SJCRH30 (cell line): ENCODE measurements at regions not wholly inside any gene's neighbourhood (a gene's known extent, or its start where the extent isn't known, plus 50 kb on each side); places are given as distances from the start of the nearest gene placed in this dataset.
"Not testable (repeated sequence)": the region's sequence is repeated elsewhere in the genome, so short reads cannot be mapped to it uniquely, and the experiment has no call there.

Experiments used
- DNase-seq, 2 experiments: peaks; one replicate each; pipeline ENCODE4 v3.0.0-alpha.2; 2015 to 2020
- H3K27ac ChIP-seq: fragments of 250-450 bp; sonication (Bioruptor Pico); 2 replicates; pipeline ENCODE4 v1.5.1; 2020; ENCODE audit warnings: mild to moderate bottlenecking, moderate library complexity
- H3K27me3 ChIP-seq: fragments of 250-450 bp; sonication (Bioruptor Pico); 2 replicates; pipeline ENCODE4 v1.5.1; 2020; ENCODE audit warnings: mild to moderate bottlenecking, moderate library complexity
- H3K36me3 ChIP-seq: fragments of 250-450 bp; sonication (Bioruptor Pico); 2 replicates; pipeline ENCODE4 v1.5.1; 2020; ENCODE audit warnings: mild to moderate bottlenecking, moderate library complexity
- H3K4me1 ChIP-seq: fragments of 250-450 bp; sonication (Bioruptor Pico); 2 replicates; pipeline ENCODE4 v1.5.1; 2020; ENCODE audit warnings: mild to moderate bottlenecking, moderate library complexity
- H3K4me3 ChIP-seq: fragments of 250-450 bp; sonication (Bioruptor Pico); 2 replicates; pipeline ENCODE4 v1.5.1; 2020; ENCODE audit warnings: mild to moderate bottlenecking, moderate library complexity
- H3K9me3 ChIP-seq: fragments of 250-450 bp; sonication (Bioruptor Pico); replicated peaks from 2 replicates; pipeline ENCODE4 v1.5.1; 2020; ENCODE audit warnings: mild to moderate bottlenecking, moderate library complexity

GRCh38 chr16:10294153-10294552 is 91.7 kb upstream of the ATF7IP2 start:
- not testable (repeated sequence) for DNase-seq

GRCh38 chr16:10296956-10297340 is 88.9 kb upstream of the ATF7IP2 start:
- DNase-seq: no peak
- Histone ChIP-seq H3K4me3 (no peak overlapping the region), H3K36me3 (no peaks in the 10 kb centered on the region), H3K27me3 (no peaks in the 10 kb centered on the region), H3K27ac (no peak overlapping the region), H3K9me3 (no peaks in the 10 kb centered on the region), H3K4me1 (no peaks in the 10 kb centered on the region)

More at GRCh38 chr16:10294153-10294552, 91.7 kb upstream of the ATF7IP2 start:
- H3K36me3 ChIP-seq, H3K27ac ChIP-seq, H3K4me3 ChIP-seq, H3K9me3 ChIP-seq, H3K4me1 ChIP-seq, H3K27me3 ChIP-seq: not testable (repeated sequence)

GRCh38 chr16:10297341-10298006 is 88.4 kb upstream of the ATF7IP2 start:
- Histone ChIP-seq H3K4me1 (no peaks in the 10 kb centered on the region), H3K27me3 (no peaks in the 10 kb centered on the region), H3K9me3 (no peaks in the 10 kb centered on the region), H3K4me3 (no peak overlapping the region), H3K36me3 (no peaks in the 10 kb centered on the region), H3K27ac (no peak overlapping the region)
- no peak for DNase-seq

GRCh38 chr16:10300905-10301304 is 85.0 kb upstream of the ATF7IP2 start:
- H3K4me3 ChIP-seq: no peak overlapping the region
- no peaks in the 10 kb centered on the region for H3K9me3 ChIP-seq
- no peaks in the 10 kb centered on the region for H3K27me3 ChIP-seq
- H3K4me1 ChIP-seq: no peaks in the 10 kb centered on the region
- H3K27ac ChIP-seq: no peak overlapping the region
- H3K36me3 ChIP-seq: no peaks in the 10 kb centered on the region
- no peak for DNase-seq

GRCh38 chr16:10301547-10301946 is 84.3 kb upstream of the ATF7IP2 start:
- DNase-seq, H3K4me1 ChIP-seq: not testable (repeated sequence)

GRCh38 chr16:10305912-10306311 is 79.9 kb upstream of the ATF7IP2 start:
- Histone ChIP-seq H3K36me3 (no peaks in the 10 kb centered on the region), H3K27ac (no peak overlapping the region), H3K4me3 (no peak overlapping the region), H3K27me3 (no peaks in the 10 kb centered on the region), H3K9me3 (no peaks in the 10 kb centered on the region), H3K4me1 (no peaks in the 10 kb centered on the region)
- DNase-seq: no peak

More at GRCh38 chr16:10301547-10301946, 84.3 kb upstream of the ATF7IP2 start:
- not testable (repeated sequence) for H3K27ac ChIP-seq, H3K4me3 ChIP-seq, H3K27me3 ChIP-seq, H3K36me3 ChIP-seq, H3K9me3 ChIP-seq

GRCh38 chr16:10308305-10309193 is 77.3 kb upstream of the ATF7IP2 start:
- Histone ChIP-seq H3K4me1 (no peaks in the 10 kb centered on the region), H3K4me3 (no peak overlapping the region), H3K27me3 (no peaks in the 10 kb centered on the region), H3K27ac (no peak overlapping the region), H3K9me3 (no peaks in the 10 kb centered on the region), H3K36me3 (no peaks in the 10 kb centered on the region)
- no peak for DNase-seq

- no peak overlapping the region for H3K27ac ChIP-seq
- no peaks in the 10 kb centered on the region for H3K4me1 ChIP-seq
- no peak for DNase-seq
- H3K36me3 ChIP-seq: no peaks in the 10 kb centered on the region
- no peak overlapping the region for H3K4me3 ChIP-seq
- no peaks in the 10 kb centered on the region for H3K27me3 ChIP-seq
- no peaks in the 10 kb centered on the region for H3K9me3 ChIP-seq
Observed at GRCh38 chr16:10309271-10309932, 76.5 kb upstream of the ATF7IP2 start.

GRCh38 chr16:10312008-10312407 is 73.9 kb upstream of the ATF7IP2 start:
- no peaks in the 10 kb centered on the region for H3K9me3 ChIP-seq
- H3K27me3 ChIP-seq: no peaks in the 10 kb centered on the region
- DNase-seq: no peak
- H3K4me1 ChIP-seq: no peaks in the 10 kb centered on the region
- no peak overlapping the region for H3K4me3 ChIP-seq
- H3K27ac ChIP-seq: no peak overlapping the region
- H3K36me3 ChIP-seq: no peaks in the 10 kb centered on the region

- H3K36me3 ChIP-seq: no peaks in the 10 kb centered on the region
- H3K27me3 ChIP-seq: no peaks in the 10 kb centered on the region
- H3K4me3 ChIP-seq: no peak overlapping the region
- H3K4me1 ChIP-seq: no peaks in the 10 kb centered on the region
- DNase-seq: no peak
- no peaks in the 10 kb centered on the region for H3K9me3 ChIP-seq
- no peak overlapping the region for H3K27ac ChIP-seq
Observed at GRCh38 chr16:10312784-10313724, 72.8 kb upstream of the ATF7IP2 start.

- Histone ChIP-seq H3K4me3 (no peak overlapping the region), H3K27ac (no peak overlapping the region), H3K9me3 (no peaks in the 10 kb centered on the region), H3K36me3 (no peaks in the 10 kb centered on the region), H3K4me1 (no peaks in the 10 kb centered on the region), H3K27me3 (no peaks in the 10 kb centered on the region)
- no peak for DNase-seq
Observed at GRCh38 chr16:10314317-10314716, 71.5 kb upstream of the ATF7IP2 start.

GRCh38 chr16:10314811-10315210 is 71.0 kb upstream of the ATF7IP2 start:
- Histone ChIP-seq H3K27me3 (no peaks in the 10 kb centered on the region), H3K4me3 (no peak overlapping the region), H3K9me3 (no peaks in the 10 kb centered on the region), H3K27ac (no peak overlapping the region), H3K4me1 (no peaks in the 10 kb centered on the region), H3K36me3 (no peaks in the 10 kb centered on the region)
- DNase-seq: peak in 1 of 2 experiments; percentile 4

- H3K27me3 ChIP-seq: no peaks in the 10 kb centered on the region
- H3K4me3 ChIP-seq: no peak overlapping the region
- no peaks in the 10 kb centered on the region for H3K4me1 ChIP-seq
- H3K27ac ChIP-seq: no peak overlapping the region
- no peak for DNase-seq
- no peaks in the 10 kb centered on the region for H3K9me3 ChIP-seq
- no peaks in the 10 kb centered on the region for H3K36me3 ChIP-seq
Observed at GRCh38 chr16:10317425-10318001, 68.3 kb upstream of the ATF7IP2 start.
